Sigmoid colon (tissue), 4 donors: ENCODE measurements at regions not wholly inside any gene's neighbourhood (a gene's known extent, or its start where the extent isn't known, plus 50 kb on each side); places are given as distances from the start of the nearest gene placed in this dataset.

Experiments
- EP300 ChIP-seq, 4 donors: sonication (generic); formaldehyde crosslinking; IDR thresholded peaks; one replicate each; pipeline ENCODE4 v1.6.1; 2017; ENCODE audit warnings: antibody characterized with exemption in 4 of 4
- POLR2A ChIP-seq, 2 donors: fragments of 450-650 bp; IDR thresholded peaks; one replicate each; pipeline ENCODE4 v1.6.1; 2016; ENCODE audit warnings: antibody characterized with exemption in 2 of 2, mild to moderate bottlenecking in 2 of 2, moderate library complexity in 2 of 2
- TF ChIP-seq, protein P1 (sequence below), 4 experiments: fragments of 450-650 bp in 3 of 4; fragments of 200-600 bp in 1 of 4; IDR thresholded peaks; one replicate each; pipeline ENCODE4 v1.5.1; 2016 to 2019; ENCODE audit warnings: antibody characterized with exemption in 4 of 4, mild to moderate bottlenecking in 3 of 4, moderate library complexity in 2 of 4

DNA sequence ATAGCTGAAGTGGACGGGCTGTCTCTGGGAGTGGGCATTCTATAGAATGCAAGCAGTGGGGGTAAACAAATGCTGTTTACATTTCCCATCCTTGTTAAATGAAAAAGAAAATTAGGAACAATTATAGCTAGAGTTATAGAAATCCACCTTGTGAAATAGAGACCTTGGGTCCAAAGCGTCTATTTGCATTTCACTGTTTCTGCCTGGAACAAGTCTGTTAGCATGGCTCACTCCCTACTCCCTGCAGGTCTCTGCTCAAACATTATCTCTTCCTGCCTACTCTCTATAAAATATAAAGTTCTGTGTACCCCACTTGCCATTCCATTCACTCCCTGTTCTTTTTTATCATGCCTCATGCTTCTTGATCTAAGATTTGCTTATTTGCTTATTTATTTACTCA, 975.7 kb upstream of the WWC1 start:
- no peak for TF ChIP-seq POLR2A (IDR thresholded peaks at IDR 0.05)
- TF ChIP-seq, protein P1, sequence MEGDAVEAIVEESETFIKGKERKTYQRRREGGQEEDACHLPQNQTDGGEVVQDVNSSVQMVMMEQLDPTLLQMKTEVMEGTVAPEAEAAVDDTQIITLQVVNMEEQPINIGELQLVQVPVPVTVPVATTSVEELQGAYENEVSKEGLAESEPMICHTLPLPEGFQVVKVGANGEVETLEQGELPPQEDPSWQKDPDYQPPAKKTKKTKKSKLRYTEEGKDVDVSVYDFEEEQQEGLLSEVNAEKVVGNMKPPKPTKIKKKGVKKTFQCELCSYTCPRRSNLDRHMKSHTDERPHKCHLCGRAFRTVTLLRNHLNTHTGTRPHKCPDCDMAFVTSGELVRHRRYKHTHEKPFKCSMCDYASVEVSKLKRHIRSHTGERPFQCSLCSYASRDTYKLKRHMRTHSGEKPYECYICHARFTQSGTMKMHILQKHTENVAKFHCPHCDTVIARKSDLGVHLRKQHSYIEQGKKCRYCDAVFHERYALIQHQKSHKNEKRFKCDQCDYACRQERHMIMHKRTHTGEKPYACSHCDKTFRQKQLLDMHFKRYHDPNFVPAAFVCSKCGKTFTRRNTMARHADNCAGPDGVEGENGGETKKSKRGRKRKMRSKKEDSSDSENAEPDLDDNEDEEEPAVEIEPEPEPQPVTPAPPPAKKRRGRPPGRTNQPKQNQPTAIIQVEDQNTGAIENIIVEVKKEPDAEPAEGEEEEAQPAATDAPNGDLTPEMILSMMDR (IDR thresholded peaks at IDR 0.05): no peak
- no peak for TF ChIP-seq EP300 (IDR thresholded peaks at IDR 0.05)
